ENCODE measurements at regions not wholly inside any gene's neighbourhood (a gene's known extent, or its start where the extent isn't known, plus 50 kb on each side); places are given as distances from the start of the nearest gene placed in this dataset.
A peak's percentile ranks its signal among the peaks of the same experiment; 100 is the strongest.
"Not testable (repeated sequence)": the region's sequence is repeated elsewhere in the genome, so short reads cannot be mapped to it uniquely, and the experiment has no call there.

- peak; percentile 12 for DNase-seq
- ATAC-seq = no peak
These were observed 167.7 kb downstream of the TOMM20 start for GRCh38 chr1:234960722-234961455.

GRCh38 chr1:234958706-234959657, 169.7 kb downstream of the TOMM20 start:
- ATAC-seq = no peak
- DNase-seq = peak; percentile 11

- ATAC-seq (no peak), DNase-seq (peak; percentile 10)
These were observed 170.5 kb downstream of the TOMM20 start for GRCh38 chr1:234958066-234958705.

- peak; percentile 63 for ATAC-seq
- DNase-seq = peak; percentile 34
These were observed 171.1 kb downstream of the TOMM20 start for GRCh38 chr1:234957330-234958065.

- no peak for ATAC-seq
- DNase-seq = peak; percentile 11
These were observed 171.8 kb downstream of the TOMM20 start for GRCh38 chr1:234956821-234957329.

GRCh38 chr1:234955107-234955731, 173.4 kb downstream of the TOMM20 start:
- ATAC-seq (peak; percentile 15), DNase-seq (peak; percentile 29)

- DNase-seq = peak; percentile 3
- no peak for ATAC-seq
These were observed 174.0 kb downstream of the TOMM20 start for GRCh38 chr1:234954613-234955012.

GRCh38 chr1:234953655-234954405, 174.8 kb downstream of the TOMM20 start:
- no peak for ATAC-seq

GRCh38 chr1:234950598-234950997, 178.0 kb downstream of the TOMM20 start:
- DNase-seq (no peak), ATAC-seq (no peak)

More at GRCh38 chr1:234953655-234954405, 174.8 kb downstream of the TOMM20 start:
- peak; percentile 2 for DNase-seq

GRCh38 chr1:234949528-234949927, 179.1 kb downstream of the TOMM20 start:
- not testable (repeated sequence) for ATAC-seq
- peak; percentile 0 for DNase-seq

GRCh38 chr1:234944439-234945344, 183.9 kb downstream of the TOMM20 start:
- DNase-seq (no peak), ATAC-seq (peak; percentile 49)

GRCh38 chr1:234943836-234944402, 184.7 kb downstream of the TOMM20 start:
- DNase-seq (no peak), ATAC-seq (no peak)

- ATAC-seq (no peak), DNase-seq (no peak)
These were observed 185.6 kb downstream of the TOMM20 start for GRCh38 chr1:234942879-234943506.

GRCh38 chr1:234942012-234942332, 186.7 kb downstream of the TOMM20 start:
- DNase-seq = no peak
- no peak for ATAC-seq

- ATAC-seq (peak; percentile 38), DNase-seq (no peak)
These were observed 187.2 kb downstream of the TOMM20 start for GRCh38 chr1:234941321-234942011.

GRCh38 chr1:234940841-234941240, 187.8 kb downstream of the TOMM20 start:
- no peak for DNase-seq
- ATAC-seq = no peak

GRCh38 chr1:234938924-234939323, 189.7 kb downstream of the TOMM20 start:
- no peak for DNase-seq
- no peak for ATAC-seq

- no peak for DNase-seq
- no peak for ATAC-seq
These were observed 190.5 kb downstream of the TOMM20 start for GRCh38 chr1:234938135-234938534.
